ENCODE measurements at regions not wholly inside any gene's neighbourhood (a gene's known extent, or its start where the extent isn't known, plus 50 kb on each side); places are given as distances from the start of the nearest gene placed in this dataset.
"Not testable (repeated sequence)": the region's sequence is repeated elsewhere in the genome, so short reads cannot be mapped to it uniquely, and the experiment has no call there.

DNA sequence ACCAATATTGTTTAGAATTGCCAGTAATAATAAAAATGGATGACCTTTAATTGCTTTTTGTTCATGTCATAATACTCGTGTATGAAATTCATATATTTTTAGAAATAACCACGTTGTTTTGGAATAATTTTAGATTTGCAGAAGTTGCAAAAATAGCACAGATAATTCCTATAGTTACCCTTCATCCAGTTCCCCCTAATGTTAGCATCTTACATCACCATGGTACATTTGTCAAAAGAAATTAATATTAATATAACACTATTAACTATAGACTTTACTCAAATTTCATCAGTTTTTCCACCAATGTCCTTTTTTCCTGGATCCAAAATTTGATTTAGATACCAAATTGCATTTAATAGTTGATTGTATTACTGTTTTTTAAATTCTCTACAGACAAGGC is 191.9 kb downstream of the NPIPA7 start:
- not testable (repeated sequence) for TF ChIP-seq POLR2AphosphoS5 (IDR thresholded peaks at IDR 0.05; ENCODE audit: low read depth, low read length); JUND (IDR thresholded peaks at IDR 0.05; ENCODE audit: low read length); YY1 (IDR thresholded peaks at IDR 0.05; ENCODE audit: low read depth, low read length); RFX5 (IDR thresholded peaks at IDR 0.05; ENCODE audit: borderline replicate concordance, low read depth, low read length); TEAD4 (IDR thresholded peaks at IDR 0.05; ENCODE audit: low read depth, low read length); TCF12 (IDR thresholded peaks at IDR 0.05; ENCODE audit: low read depth, low read length); POLR2A (IDR thresholded peaks at IDR 0.05; ENCODE audit: control extremely low read depth in 1 of 2, low read depth in 2 of 2, low read length in 2 of 2); RAD21 (IDR thresholded peaks at IDR 0.05 in 1 of 2, conservative IDR thresholded peaks at IDR 0.05 in 1 of 2; ENCODE audit: low read depth in 2 of 2, low read length in 2 of 2); SAP30 (IDR thresholded peaks at IDR 0.05; ENCODE audit: insufficient read depth, insufficient replicate concordance, low read length); CHD2 (IDR thresholded peaks at IDR 0.05; ENCODE audit: low read length); EP300 (IDR thresholded peaks at IDR 0.05; ENCODE audit: borderline replicate concordance in 1 of 2, low read depth in 2 of 2, low read length in 2 of 2)
- TF ChIP-seq, protein P1, sequence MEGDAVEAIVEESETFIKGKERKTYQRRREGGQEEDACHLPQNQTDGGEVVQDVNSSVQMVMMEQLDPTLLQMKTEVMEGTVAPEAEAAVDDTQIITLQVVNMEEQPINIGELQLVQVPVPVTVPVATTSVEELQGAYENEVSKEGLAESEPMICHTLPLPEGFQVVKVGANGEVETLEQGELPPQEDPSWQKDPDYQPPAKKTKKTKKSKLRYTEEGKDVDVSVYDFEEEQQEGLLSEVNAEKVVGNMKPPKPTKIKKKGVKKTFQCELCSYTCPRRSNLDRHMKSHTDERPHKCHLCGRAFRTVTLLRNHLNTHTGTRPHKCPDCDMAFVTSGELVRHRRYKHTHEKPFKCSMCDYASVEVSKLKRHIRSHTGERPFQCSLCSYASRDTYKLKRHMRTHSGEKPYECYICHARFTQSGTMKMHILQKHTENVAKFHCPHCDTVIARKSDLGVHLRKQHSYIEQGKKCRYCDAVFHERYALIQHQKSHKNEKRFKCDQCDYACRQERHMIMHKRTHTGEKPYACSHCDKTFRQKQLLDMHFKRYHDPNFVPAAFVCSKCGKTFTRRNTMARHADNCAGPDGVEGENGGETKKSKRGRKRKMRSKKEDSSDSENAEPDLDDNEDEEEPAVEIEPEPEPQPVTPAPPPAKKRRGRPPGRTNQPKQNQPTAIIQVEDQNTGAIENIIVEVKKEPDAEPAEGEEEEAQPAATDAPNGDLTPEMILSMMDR (IDR thresholded peaks at IDR 0.05; ENCODE audit: control extremely low read depth in 1 of 3, insufficient read depth in 1 of 3, low read depth in 1 of 3, low read length in 3 of 3) = not testable (repeated sequence)
- TF ChIP-seq, protein P2, sequence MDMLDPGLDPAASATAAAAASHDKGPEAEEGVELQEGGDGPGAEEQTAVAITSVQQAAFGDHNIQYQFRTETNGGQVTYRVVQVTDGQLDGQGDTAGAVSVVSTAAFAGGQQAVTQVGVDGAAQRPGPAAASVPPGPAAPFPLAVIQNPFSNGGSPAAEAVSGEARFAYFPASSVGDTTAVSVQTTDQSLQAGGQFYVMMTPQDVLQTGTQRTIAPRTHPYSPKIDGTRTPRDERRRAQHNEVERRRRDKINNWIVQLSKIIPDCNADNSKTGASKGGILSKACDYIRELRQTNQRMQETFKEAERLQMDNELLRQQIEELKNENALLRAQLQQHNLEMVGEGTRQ (IDR thresholded peaks at IDR 0.05; ENCODE audit: low read length) = not testable (repeated sequence)
- TF ChIP-seq, protein P3, sequence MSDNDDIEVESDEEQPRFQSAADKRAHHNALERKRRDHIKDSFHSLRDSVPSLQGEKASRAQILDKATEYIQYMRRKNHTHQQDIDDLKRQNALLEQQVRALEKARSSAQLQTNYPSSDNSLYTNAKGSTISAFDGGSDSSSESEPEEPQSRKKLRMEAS (IDR thresholded peaks at IDR 0.05) = not testable (repeated sequence)

Data from H1 (cell line).